Endodermal cell (in vitro differentiated cells): ENCODE measurements at regions not wholly inside any gene's neighbourhood (a gene's known extent, or its start where the extent isn't known, plus 50 kb on each side); places are given as distances from the start of the nearest gene placed in this dataset.
"Not testable (repeated sequence)": the region's sequence is repeated elsewhere in the genome, so short reads cannot be mapped to it uniquely, and the experiment has no call there.

ENCODE experiments used
- DNase-seq: peaks from one replicate; pipeline ENCODE4 v3.0.0-alpha.2; 2017
- H3K27ac ChIP-seq: 2 replicates; pipeline ENCODE4 v1.5.1; 2013; ENCODE audit warnings: mild to moderate bottlenecking, low read depth, low read length, moderate library complexity
- H3K27me3 ChIP-seq: 2 replicates; pipeline ENCODE4 v1.6.1; 2013; ENCODE audit warnings: mild to moderate bottlenecking, low read length, moderate library complexity; ENCODE audit not compliant: insufficient read depth, control insufficient read depth, poor library complexity, severe bottlenecking
- H3K36me3 ChIP-seq: 2 replicates; pipeline ENCODE4 v1.7.0; 2013; ENCODE audit warnings: mild to moderate bottlenecking, low read length, moderate library complexity; ENCODE audit not compliant: control insufficient read depth, insufficient read depth
- H3K4me1 ChIP-seq: one replicate; pipeline ENCODE4 v1.7.0; 2013; ENCODE audit warnings: low read length; ENCODE audit not compliant: control insufficient read depth, insufficient read depth
- H3K4me3 ChIP-seq: 2 replicates; pipeline ENCODE4 v1.5.1; 2013; ENCODE audit warnings: mild to moderate bottlenecking, low read length, moderate library complexity
- H3K9ac ChIP-seq: 2 replicates; pipeline ENCODE4 v1.6.1; 2013; ENCODE audit warnings: mild to moderate bottlenecking, low read length, moderate library complexity; ENCODE audit not compliant: poor library complexity, severe bottlenecking; ENCODE audit errors: extremely low read depth
- H3K9me3 ChIP-seq: 2 replicates; pipeline ENCODE4 v1.6.1; 2013; ENCODE audit warnings: mild to moderate bottlenecking, low read length, moderate library complexity; ENCODE audit not compliant: control insufficient read depth
- H3K27ac Mint-ChIP-seq: 2 replicates; pipeline ENCODE4 v1.8.0; 2020; ENCODE audit warnings: mixed read lengths
- H3K27me3 Mint-ChIP-seq: 2 replicates; pipeline ENCODE4 v1.8.0; 2021; ENCODE audit warnings: mild to moderate bottlenecking, mixed read lengths; ENCODE audit not compliant: insufficient read depth
- H3K36me3 Mint-ChIP-seq: 2 replicates; pipeline ENCODE4 v1.8.0; 2020; ENCODE audit warnings: low read depth, mixed read lengths
- H3K4me1 Mint-ChIP-seq: 2 replicates; pipeline ENCODE4 v1.8.0; 2020; ENCODE audit warnings: mixed read lengths
- H3K4me3 Mint-ChIP-seq: 2 replicates; pipeline ENCODE4 v1.8.0; 2020; ENCODE audit warnings: mild to moderate bottlenecking, moderate library complexity, mixed read lengths
- H3K9me3 Mint-ChIP-seq: 2 replicates; pipeline ENCODE4 v1.8.0; 2020; ENCODE audit warnings: mild to moderate bottlenecking, mixed read lengths
- CTCF ChIP-seq: fragments of 200-600 bp; sonication (generic); conservative IDR thresholded peaks from 2 replicates; pipeline ENCODE4 v1.5.0; 2021; ENCODE audit warnings: antibody characterized with exemption, mild to moderate bottlenecking
- WGBS, 2 experiments: methylation state at CpG; one replicate each; pipeline versions ENCODE4 v1.1.5 to v1.1.7; 2013; ENCODE audit warnings: missing lambda C conversion rate in 2 of 2, mixed read lengths in 1 of 2; ENCODE audit not compliant: insufficient coverage in 1 of 2, insufficient read length in 1 of 2; 5-methylcytosine and 5-hydroxymethylcytosine counted together

- H3K4me3 ChIP-seq: no peak overlapping the region
- 94 to 98% methylated on average over 5 of the region's 5 CpGs for WGBS, 2 experiments
- Mint-ChIP-seq H3K27me3 (no peaks in the 10 kb centered on the region), H3K27ac (no peak overlapping the region), H3K4me3 (no peak overlapping the region), H3K9me3 (peaks cover 8% of the 10 kb centered on the region), H3K4me1 (peaks cover 12% of the 10 kb centered on the region), H3K36me3 (no peaks in the 10 kb centered on the region)
- H3K4me1 ChIP-seq: peaks cover 4% of the 10 kb centered on the region
- DNase-seq: no peak
- no peak overlapping the region for H3K9ac ChIP-seq
- no peaks in the 10 kb centered on the region for H3K27me3 ChIP-seq
- no peak for TF ChIP-seq CTCF
- no peaks in the 10 kb centered on the region for H3K9me3 ChIP-seq
- no peak overlapping the region for H3K27ac ChIP-seq
- H3K36me3 ChIP-seq: no peaks in the 10 kb centered on the region
Measured at GRCh38 chr3:177464392-177465256, 267.3 kb upstream of the TBL1XR1 start.

- no peak overlapping the region for H3K4me3 Mint-ChIP-seq
- 96 to 100% methylated on average over 4 of the region's 4 CpGs for WGBS, 2 experiments
- Histone ChIP-seq H3K4me1 (peaks cover 4% of the 10 kb centered on the region), H3K9ac (no peak overlapping the region), H3K36me3 (no peaks in the 10 kb centered on the region), H3K4me3 (no peak overlapping the region), H3K9me3 (no peaks in the 10 kb centered on the region), H3K27me3 (no peaks in the 10 kb centered on the region), H3K27ac (no peak overlapping the region)
- peaks cover 13% of the 10 kb centered on the region for H3K4me1 Mint-ChIP-seq
- peaks cover 9% of the 10 kb centered on the region for H3K9me3 Mint-ChIP-seq
- H3K27me3 Mint-ChIP-seq: no peaks in the 10 kb centered on the region
- no peak for TF ChIP-seq CTCF
- H3K27ac Mint-ChIP-seq: no peak overlapping the region
- no peak for DNase-seq
- H3K36me3 Mint-ChIP-seq: no peaks in the 10 kb centered on the region
Measured at GRCh38 chr3:177465257-177465642, 268.0 kb upstream of the TBL1XR1 start.

GRCh38 chr3:177466074-177466473, 268.8 kb upstream of the TBL1XR1 start:
- no peak overlapping the region for H3K4me3 ChIP-seq
- no peaks in the 10 kb centered on the region for H3K36me3 ChIP-seq
- H3K27ac ChIP-seq: no peak overlapping the region
- H3K36me3 Mint-ChIP-seq: no peaks in the 10 kb centered on the region
- H3K4me1 ChIP-seq: peaks cover 4% of the 10 kb centered on the region
- no peaks in the 10 kb centered on the region for H3K9me3 ChIP-seq
- peaks cover 9% of the 10 kb centered on the region for H3K9me3 Mint-ChIP-seq
- no peak overlapping the region for H3K27ac Mint-ChIP-seq
- no peak for DNase-seq
- WGBS, 2 experiments: 91 to 97% methylated on average over 4 of the region's 4 CpGs
- no peaks in the 10 kb centered on the region for H3K27me3 Mint-ChIP-seq
- peaks cover 15% of the 10 kb centered on the region for H3K4me1 Mint-ChIP-seq
- no peak overlapping the region for H3K4me3 Mint-ChIP-seq
- TF ChIP-seq CTCF: no peak
- no peak overlapping the region for H3K9ac ChIP-seq
- no peaks in the 10 kb centered on the region for H3K27me3 ChIP-seq

GRCh38 chr3:177466622-177467021, 269.3 kb upstream of the TBL1XR1 start:
- WGBS, 2 experiments: 99 to 100% methylated on average over 3 to 4 of the region's 5 CpGs
- not testable (repeated sequence) for H3K9me3 Mint-ChIP-seq, H3K36me3 Mint-ChIP-seq, DNase-seq, H3K9me3 ChIP-seq, H3K4me3 Mint-ChIP-seq, H3K9ac ChIP-seq, H3K4me3 ChIP-seq, H3K27me3 Mint-ChIP-seq, H3K27ac Mint-ChIP-seq, H3K4me1 ChIP-seq, H3K27ac ChIP-seq, H3K27me3 ChIP-seq, H3K36me3 ChIP-seq
- peaks cover 15% of the 10 kb centered on the region for H3K4me1 Mint-ChIP-seq
